ENCODE measurements at regions not wholly inside any gene's neighbourhood (a gene's known extent, or its start where the extent isn't known, plus 50 kb on each side); places are given as distances from the start of the nearest gene placed in this dataset.
"Not testable (repeated sequence)": the region's sequence is repeated elsewhere in the genome, so short reads cannot be mapped to it uniquely, and the experiment has no call there.

GRCh38 chr6:99802396-99803031 is 191.5 kb downstream of the MCHR2 start:
- DNase-seq (ENCODE audit: low read depth), result no peak

- no peak for DNase-seq (ENCODE audit: low read depth)
These were observed 185.0 kb downstream of the MCHR2 start for GRCh38 chr6:99808992-99809391.

GRCh38 chr6:99810295-99810694 is 183.7 kb downstream of the MCHR2 start:
- DNase-seq (ENCODE audit: low read depth), result no peak

GRCh38 chr6:99810942-99811620 is 182.9 kb downstream of the MCHR2 start:
- DNase-seq (ENCODE audit: low read depth), result no peak

GRCh38 chr6:99811636-99812035 is 182.4 kb downstream of the MCHR2 start:
- DNase-seq (ENCODE audit: low read depth), result no peak

GRCh38 chr6:99813565-99813964 is 180.5 kb downstream of the MCHR2 start:
- DNase-seq (ENCODE audit: low read depth), result no peak

GRCh38 chr6:99814230-99814928 is 179.6 kb downstream of the MCHR2 start:
- DNase-seq (ENCODE audit: low read depth), result no peak

GRCh38 chr6:99816795-99817194 is 177.2 kb downstream of the MCHR2 start:
- DNase-seq (ENCODE audit: low read depth), result no peak

GRCh38 chr6:99818161-99818560 is 175.9 kb downstream of the MCHR2 start:
- DNase-seq (ENCODE audit: low read depth), result no peak

GRCh38 chr6:99819853-99820252 is 174.2 kb downstream of the MCHR2 start:
- no peak for DNase-seq (ENCODE audit: low read depth)

- no peak for DNase-seq (ENCODE audit: low read depth)
These were observed 172.9 kb downstream of the MCHR2 start for GRCh38 chr6:99821164-99821563.

GRCh38 chr6:99822741-99823512 is 171.1 kb downstream of the MCHR2 start:
- DNase-seq (ENCODE audit: low read depth), result peak; percentile 74

- DNase-seq (ENCODE audit: low read depth), result not testable (repeated sequence)
These were observed 170.3 kb downstream of the MCHR2 start for GRCh38 chr6:99823513-99824235.

GRCh38 chr6:99833034-99833433 is 161.0 kb downstream of the MCHR2 start:
- DNase-seq (ENCODE audit: low read depth), result no peak

- no peak for DNase-seq (ENCODE audit: low read depth)
These were observed 157.6 kb downstream of the MCHR2 start for GRCh38 chr6:99836471-99836870.

- no peak for DNase-seq (ENCODE audit: low read depth)
These were observed 155.4 kb downstream of the MCHR2 start for GRCh38 chr6:99838607-99839006.

GRCh38 chr6:99841297-99841696 is 152.7 kb downstream of the MCHR2 start:
- no peak for DNase-seq (ENCODE audit: low read depth)

- no peak for DNase-seq (ENCODE audit: low read depth)
These were observed 148.0 kb downstream of the MCHR2 start for GRCh38 chr6:99846006-99846405.

- DNase-seq (ENCODE audit: low read depth), result no peak
These were observed 143.2 kb downstream of the MCHR2 start for GRCh38 chr6:99850841-99851240.

- no peak for DNase-seq (ENCODE audit: low read depth)
These were observed 142.0 kb downstream of the MCHR2 start for GRCh38 chr6:99852031-99852430.

GRCh38 chr6:99867026-99867425 is 127.0 kb downstream of the MCHR2 start:
- no peak for DNase-seq (ENCODE audit: low read depth)
